IMR-90 (cell line): ENCODE measurements at regions not wholly inside any gene's neighbourhood (a gene's known extent, or its start where the extent isn't known, plus 50 kb on each side); places are given as distances from the start of the nearest gene placed in this dataset.

Experiments
- ATAC-seq: fragments of 200-7000 bp; cut with Tn5 transposase; 2 replicates; pipeline ENCODE4 v1.9.1; 2020; ENCODE audit warnings: low read depth, mild to moderate bottlenecking, moderate library complexity
- BruUV-seq: library from RNA; stranded (reverse); fragments of 400-500 nt; replicated peaks from 2 replicates; lab custom pipeline; 2021; lab: Mats Ljungman, UMichigan
- CTCF ChIA-PET: fragments of 300-600 bp; formaldehyde crosslinking; extraction: SDS; loops from one replicate; lab custom pipeline; 2021; ENCODE audit warnings: antibody characterized with exemption; lab: Yijun Ruan, JAX
- POLR2A ChIA-PET: fragments of 300-600 bp; sonication (Branson Sonifier 250); formaldehyde crosslinking; loops from one replicate; lab custom pipeline; 2022; ENCODE audit warnings: antibody characterized with exemption; ENCODE audit not compliant: unreplicated experiment; lab: Charles Lee
- DNase-seq: peaks from one replicate; pipeline ENCODE4 v3.0.0; 2013
- H2AFZ ChIP-seq: replicated peaks from 2 replicates; pipeline ENCODE3; 2013; ENCODE audit warnings: low read length, mild to moderate bottlenecking; ENCODE audit not compliant: poor library complexity
- H2AK5ac ChIP-seq: 2 replicates; pipeline ENCODE4 v1.6.1; 2013; ENCODE audit warnings: low read depth, low read length, inconsistent platforms
- H2AK9ac ChIP-seq: replicated peaks from 2 replicates; pipeline ENCODE3; 2013; ENCODE audit warnings: mild to moderate bottlenecking, low read depth, low read length, moderate library complexity; ENCODE audit not compliant: poor library complexity
- H2BK120ac ChIP-seq: 2 replicates; pipeline ENCODE4 v1.6.1; 2013; ENCODE audit warnings: low read depth, low read length, inconsistent platforms
- H2BK15ac ChIP-seq: 3 replicates; pipeline ENCODE4 v1.6.1; 2013; ENCODE audit warnings: low read depth, low read length, inconsistent platforms
- H2BK20ac ChIP-seq: 2 replicates; pipeline ENCODE4 v1.6.1; 2013; ENCODE audit warnings: low read depth, mild to moderate bottlenecking, inconsistent platforms, low read length, moderate library complexity
- H2BK5ac ChIP-seq: 2 replicates; pipeline ENCODE4 v1.6.1; 2013; ENCODE audit warnings: mild to moderate bottlenecking, low read depth, low read length, inconsistent platforms; ENCODE audit not compliant: poor library complexity, severe bottlenecking
- H3K14ac ChIP-seq: replicated peaks from 2 replicates; pipeline ENCODE4 v1.6.1; 2013; ENCODE audit warnings: low read depth, low read length, inconsistent platforms
- H3K18ac ChIP-seq: 2 replicates; pipeline ENCODE4 v1.6.1; 2013; ENCODE audit warnings: low read depth, low read length, control low read depth
- H3K23ac ChIP-seq: 2 replicates; pipeline ENCODE4 v1.6.1; 2013; ENCODE audit warnings: low read depth, low read length, inconsistent platforms
- H3K27ac ChIP-seq: 2 replicates; pipeline ENCODE4 v1.5.1; 2013; ENCODE audit warnings: mild to moderate bottlenecking, control low read depth, low read length; ENCODE audit not compliant: insufficient read depth
- H3K27me3 ChIP-seq: 2 replicates; pipeline ENCODE4 v1.6.1; 2013; ENCODE audit warnings: low read length; ENCODE audit not compliant: control insufficient read depth, insufficient read depth
- H3K36me3 ChIP-seq: 2 replicates; pipeline ENCODE4 v1.6.1; 2013; ENCODE audit warnings: low read length, mixed read lengths; ENCODE audit not compliant: control insufficient read depth, insufficient read depth
- H3K4ac ChIP-seq: 2 replicates; pipeline ENCODE4 v1.6.1; 2013; ENCODE audit warnings: low read depth, low read length, inconsistent platforms
- H3K4me1 ChIP-seq: 2 replicates; pipeline ENCODE4 v1.6.1; 2013; ENCODE audit warnings: low read length, mixed read lengths; ENCODE audit not compliant: control insufficient read depth, insufficient read depth
- H3K4me2 ChIP-seq: 2 replicates; pipeline ENCODE4 v1.6.1; 2013; ENCODE audit warnings: low read depth, mild to moderate bottlenecking, control low read depth, low read length, moderate library complexity
- H3K4me3 ChIP-seq: 2 replicates; pipeline ENCODE4 v1.5.1; 2013; ENCODE audit warnings: low read depth, mild to moderate bottlenecking, control low read depth, low read length, moderate library complexity; ENCODE audit not compliant: insufficient read depth
- H3K56ac ChIP-seq: 2 replicates; pipeline ENCODE4 v1.6.1; 2013; ENCODE audit warnings: low read length, inconsistent platforms; ENCODE audit not compliant: insufficient read depth; ENCODE audit errors: extremely low read depth
- H3K79me1 ChIP-seq, 2 experiments: 2 replicates each; pipeline ENCODE4 v1.6.1; 2013; ENCODE audit warnings: low read length in 2 of 2, inconsistent platforms in 1 of 2, low read depth in 1 of 2
- H3K9ac ChIP-seq: 2 replicates; pipeline ENCODE4 v1.6.1; 2013; ENCODE audit warnings: low read depth, low read length, control low read depth
- H3K9me1 ChIP-seq: 2 replicates; pipeline ENCODE4 v1.6.1; 2013; ENCODE audit warnings: low read length, inconsistent platforms; ENCODE audit not compliant: insufficient read depth
- H3K9me3 ChIP-seq: 2 replicates; pipeline ENCODE4 v1.6.1; 2013; ENCODE audit warnings: low read length; ENCODE audit not compliant: control insufficient read depth, insufficient read depth
- H4K20me1 ChIP-seq: 2 replicates; pipeline ENCODE4 v1.6.1; 2013; ENCODE audit warnings: low read length, inconsistent platforms; ENCODE audit not compliant: insufficient read depth
- H4K5ac ChIP-seq: 2 replicates; pipeline ENCODE4 v1.6.1; 2013; ENCODE audit warnings: mild to moderate bottlenecking, low read depth, low read length, control low read depth
- H4K8ac ChIP-seq, 2 experiments: 2 replicates each; pipeline ENCODE4 v1.6.1; 2013; ENCODE audit warnings: low read depth in 2 of 2, low read length in 2 of 2, control low read depth in 1 of 2, inconsistent platforms in 1 of 2
- H4K91ac ChIP-seq: 2 replicates; pipeline ENCODE4 v1.6.1; 2013; ENCODE audit warnings: low read depth, low read length, inconsistent platforms; ENCODE audit not compliant: insufficient read depth
- BHLHE40 ChIP-seq: fragments of 150-350 bp; IDR thresholded peaks from 2 replicates; pipeline ENCODE4 v1.6.1; 2016; ENCODE audit warnings: mild to moderate bottlenecking, low read depth, low read length
- CEBPB ChIP-seq: IDR thresholded peaks from 2 replicates; pipeline ENCODE4 v1.6.1; 2012; ENCODE audit warnings: low read depth, low read length, improper control_type of control experiment
- CHD1 ChIP-seq: IDR thresholded peaks from 2 replicates; pipeline ENCODE4 v1.6.1; 2012; ENCODE audit warnings: low read depth, low read length, improper control_type of control experiment
- FOS ChIP-seq: fragments of 150-350 bp; IDR thresholded peaks from 2 replicates; pipeline ENCODE4 v1.6.1; 2016; ENCODE audit warnings: low read depth, low read length
- MAFK ChIP-seq: IDR thresholded peaks from 2 replicates; pipeline ENCODE4 v1.6.1; 2012; ENCODE audit warnings: low read depth, low read length, improper control_type of control experiment
- MAZ ChIP-seq: IDR thresholded peaks from 2 replicates; pipeline ENCODE4 v1.6.1; 2012; ENCODE audit warnings: low read depth, mild to moderate bottlenecking, low read length, improper control_type of control experiment, moderate library complexity, borderline replicate concordance
- MXI1 ChIP-seq: IDR thresholded peaks from 2 replicates; pipeline ENCODE4 v1.6.1; 2012; ENCODE audit warnings: low read depth, mild to moderate bottlenecking, low read length, moderate library complexity, borderline replicate concordance
- NFE2L2 ChIP-seq: fragments of 150-350 bp; IDR thresholded peaks from 2 replicates; pipeline ENCODE4 v1.6.1; 2016; ENCODE audit warnings: low read depth, mild to moderate bottlenecking, low read length
- POLR2A ChIP-seq: IDR thresholded peaks from 2 replicates; pipeline ENCODE4 v1.6.1; 2012; ENCODE audit warnings: mild to moderate bottlenecking, low read depth, low read length
- RAD21 ChIP-seq: IDR thresholded peaks from 2 replicates; pipeline ENCODE4 v1.6.1; 2012; ENCODE audit warnings: low read length, improper control_type of control experiment
- RCOR1 ChIP-seq: IDR thresholded peaks from 2 replicates; pipeline ENCODE4 v1.6.1; 2012; ENCODE audit warnings: mild to moderate bottlenecking, low read length, improper control_type of control experiment; ENCODE audit not compliant: insufficient replicate concordance
- RFX5 ChIP-seq: IDR thresholded peaks from 2 replicates; pipeline ENCODE4 v1.8.0; 2012; ENCODE audit warnings: low read depth, mild to moderate bottlenecking, low read length, moderate library complexity
- SMC3 ChIP-seq: fragments of 150-350 bp; IDR thresholded peaks from 2 replicates; pipeline ENCODE4 v1.6.1; 2016; ENCODE audit warnings: low read depth, mild to moderate bottlenecking, antibody characterized with exemption, low read length, moderate library complexity
- WGBS, 2 experiments: methylation state at CpG; one replicate each; pipeline versions ENCODE4 v1.1.5 to v1.1.7; 2013; ENCODE audit warnings: missing lambda C conversion rate in 2 of 2; ENCODE audit not compliant: insufficient read length in 1 of 2; ENCODE audit errors: extremely low coverage in 2 of 2; 5-methylcytosine and 5-hydroxymethylcytosine counted together
- dilution Hi-C: fragments of 300-500 bp; cut with HindIII; formaldehyde crosslinking; loops from one replicate; pipeline ENCODE4 v1.14.3; 2018; ENCODE audit warnings: low sequenced_read_pairs; ENCODE audit not compliant: unreplicated experiment
- in situ Hi-C: fragments of 300-500 bp; cut with MboI; formaldehyde crosslinking; loops from 3 replicates; pipeline ENCODE4 v1.14.3; 2019; ENCODE audit warnings: low sequenced_read_pairs, inconsistent platforms, mixed read lengths
- intact Hi-C: fragments of 100-400 bp; cut with micrococcal nuclease; formaldehyde crosslinking; loops from 2 replicates; pipeline ENCODE4 v1.10.0; 2022
- TF ChIP-seq, protein P1 (sequence below): conservative IDR thresholded peaks from 2 replicates; pipeline ENCODE4 v1.5.1; 2012; ENCODE audit warnings: mild to moderate bottlenecking, low read depth, low read length, improper control_type of control experiment
- TF ChIP-seq, protein P2 (sequence below): fragments of 150-350 bp; IDR thresholded peaks from 2 replicates; pipeline ENCODE4 v1.6.1; 2016; ENCODE audit warnings: low read depth, mild to moderate bottlenecking, low read length, moderate library complexity, borderline replicate concordance
- TF ChIP-seq, protein P3 (sequence below): fragments of 150-350 bp; IDR thresholded peaks from 2 replicates; pipeline ENCODE4 v1.6.1; 2017; ENCODE audit warnings: mild to moderate bottlenecking, antibody characterized with exemption, low read length, low read depth

DNA sequence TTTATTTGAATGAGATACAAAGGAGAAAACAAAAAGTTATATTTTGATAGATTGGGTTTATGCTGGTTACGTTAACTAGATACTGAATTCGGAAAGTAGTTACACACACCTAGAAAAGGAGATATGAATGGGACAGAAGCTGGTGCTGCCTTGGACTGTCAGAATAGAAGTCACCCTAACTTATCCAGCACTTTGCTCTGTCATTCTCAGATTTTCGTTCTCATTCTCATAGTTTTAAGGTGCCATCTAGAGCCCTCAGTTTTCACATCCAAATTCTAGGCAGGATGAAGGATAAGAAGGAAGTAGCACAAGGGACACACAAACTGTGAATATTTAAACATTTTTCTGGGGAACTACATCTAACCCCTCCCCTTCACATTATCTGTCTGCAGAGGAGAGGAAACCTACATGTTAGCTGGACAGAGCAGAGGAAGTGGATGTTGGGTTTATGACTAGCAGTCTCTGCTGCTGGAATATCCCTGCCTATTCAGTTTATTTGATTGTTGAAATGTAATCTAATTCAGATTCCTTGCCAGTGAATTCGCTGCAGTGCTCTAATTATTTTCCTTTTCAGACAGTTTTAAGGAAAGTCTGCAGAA lies 521.9 kb downstream of the FAT4 start:
- Histone ChIP-seq H2AK9ac (no peak overlapping the region), H3K9me3 (no peaks in the 10 kb centered on the region), H3K56ac (no peak overlapping the region), H2BK15ac (no peak overlapping the region), H3K4ac (no peak overlapping the region), H4K91ac (no peak overlapping the region), H4K8ac (no peak overlapping the region), H3K27ac (no peak overlapping the region), H4K20me1 (no peaks in the 10 kb centered on the region), H2BK20ac (0 out of 2 replicates have a peak overlapping the region, but pooled peaks have one; percentile 47), H3K4me1 (no peaks in the 10 kb centered on the region), H2BK120ac (no peak overlapping the region), H3K4me3 (no peak overlapping the region), H3K23ac (no peak overlapping the region), H3K14ac (no peak overlapping the region), H3K18ac (no peak overlapping the region), H2AFZ (no peak overlapping the region), H3K9me1 (no peaks in the 10 kb centered on the region), H2AK5ac (no peak overlapping the region), H3K9ac (no peak overlapping the region), H2BK5ac (no peak overlapping the region), H3K27me3 (no peaks in the 10 kb centered on the region), H3K36me3 (no peaks in the 10 kb centered on the region), H3K4me2 (0 out of 2 replicates have a peak overlapping the region, but pooled peaks have one; percentile 8), H3K79me1 (no peaks in the 10 kb centered on the region), H4K5ac (no peak overlapping the region)
- intact Hi-C loops, result no loop called here
- no CpG with 5 or more reads among the region's 4 CpGs for WGBS, 2 experiments
- DNase-seq (peak; percentile 57), ATAC-seq (peak; percentile 81)
- TF ChIP-seq FOS (no peak), MXI1 (no peak), BHLHE40 (no peak), CHD1 (no peak), RFX5 (no peak), MAZ (no peak), NFE2L2 (no peak), POLR2A (no peak), MAFK (no peak), SMC3 (no peak), RAD21 (no peak), RCOR1 (no peak), CEBPB (no peak)
- TF ChIP-seq, protein P1, sequence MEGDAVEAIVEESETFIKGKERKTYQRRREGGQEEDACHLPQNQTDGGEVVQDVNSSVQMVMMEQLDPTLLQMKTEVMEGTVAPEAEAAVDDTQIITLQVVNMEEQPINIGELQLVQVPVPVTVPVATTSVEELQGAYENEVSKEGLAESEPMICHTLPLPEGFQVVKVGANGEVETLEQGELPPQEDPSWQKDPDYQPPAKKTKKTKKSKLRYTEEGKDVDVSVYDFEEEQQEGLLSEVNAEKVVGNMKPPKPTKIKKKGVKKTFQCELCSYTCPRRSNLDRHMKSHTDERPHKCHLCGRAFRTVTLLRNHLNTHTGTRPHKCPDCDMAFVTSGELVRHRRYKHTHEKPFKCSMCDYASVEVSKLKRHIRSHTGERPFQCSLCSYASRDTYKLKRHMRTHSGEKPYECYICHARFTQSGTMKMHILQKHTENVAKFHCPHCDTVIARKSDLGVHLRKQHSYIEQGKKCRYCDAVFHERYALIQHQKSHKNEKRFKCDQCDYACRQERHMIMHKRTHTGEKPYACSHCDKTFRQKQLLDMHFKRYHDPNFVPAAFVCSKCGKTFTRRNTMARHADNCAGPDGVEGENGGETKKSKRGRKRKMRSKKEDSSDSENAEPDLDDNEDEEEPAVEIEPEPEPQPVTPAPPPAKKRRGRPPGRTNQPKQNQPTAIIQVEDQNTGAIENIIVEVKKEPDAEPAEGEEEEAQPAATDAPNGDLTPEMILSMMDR, result no peak
- TF ChIP-seq, protein P2, sequence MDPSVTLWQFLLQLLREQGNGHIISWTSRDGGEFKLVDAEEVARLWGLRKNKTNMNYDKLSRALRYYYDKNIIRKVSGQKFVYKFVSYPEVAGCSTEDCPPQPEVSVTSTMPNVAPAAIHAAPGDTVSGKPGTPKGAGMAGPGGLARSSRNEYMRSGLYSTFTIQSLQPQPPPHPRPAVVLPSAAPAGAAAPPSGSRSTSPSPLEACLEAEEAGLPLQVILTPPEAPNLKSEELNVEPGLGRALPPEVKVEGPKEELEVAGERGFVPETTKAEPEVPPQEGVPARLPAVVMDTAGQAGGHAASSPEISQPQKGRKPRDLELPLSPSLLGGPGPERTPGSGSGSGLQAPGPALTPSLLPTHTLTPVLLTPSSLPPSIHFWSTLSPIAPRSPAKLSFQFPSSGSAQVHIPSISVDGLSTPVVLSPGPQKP, result no peak
- TF ChIP-seq, protein P3, sequence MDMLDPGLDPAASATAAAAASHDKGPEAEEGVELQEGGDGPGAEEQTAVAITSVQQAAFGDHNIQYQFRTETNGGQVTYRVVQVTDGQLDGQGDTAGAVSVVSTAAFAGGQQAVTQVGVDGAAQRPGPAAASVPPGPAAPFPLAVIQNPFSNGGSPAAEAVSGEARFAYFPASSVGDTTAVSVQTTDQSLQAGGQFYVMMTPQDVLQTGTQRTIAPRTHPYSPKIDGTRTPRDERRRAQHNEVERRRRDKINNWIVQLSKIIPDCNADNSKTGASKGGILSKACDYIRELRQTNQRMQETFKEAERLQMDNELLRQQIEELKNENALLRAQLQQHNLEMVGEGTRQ, result no peak
- in situ Hi-C loops, result no loop called here
- ChIA-PET CTCF (no interaction called here), POLR2A (no interaction called here)
- no TSS peak for BruUV-seq
- dilution Hi-C loops, result no loop called here
